A673 (cell line): ENCODE measurements at regions not wholly inside any gene's neighbourhood (a gene's known extent, or its start where the extent isn't known, plus 50 kb on each side); places are given as distances from the start of the nearest gene placed in this dataset.

Source experiments
- CTCF ChIP-seq: fragments of 300-800, 200-600 bp; sonication (generic); conservative IDR thresholded peaks from 2 replicates; pipeline ENCODE4 v1.5.1; 2017; ENCODE audit warnings: low read depth, mild to moderate bottlenecking, antibody characterized with exemption, low read length, moderate library complexity, mixed read lengths
- EZH2 ChIP-seq: fragments of 200-600 bp; sonication (generic); IDR thresholded peaks from 2 replicates; pipeline ENCODE4 v1.6.1; 2017; ENCODE audit warnings: borderline replicate concordance, low read depth, mild to moderate bottlenecking, mixed read lengths, antibody characterized with exemption, low read length; ENCODE audit not compliant: poor library complexity, severe bottlenecking

- TF ChIP-seq EZH2 (no peak), CTCF (no peak)
Measured at GRCh38 chr13:65990684-65991083, 1239.5 kb downstream of the PCDH9 start.
